ENCODE measurements at regions not wholly inside any gene's neighbourhood (a gene's known extent, or its start where the extent isn't known, plus 50 kb on each side); places are given as distances from the start of the nearest gene placed in this dataset.

- TF ChIP-seq EZH2 (IDR thresholded peaks at IDR 0.05; ENCODE audit: borderline replicate concordance, insufficient read depth, low read length, poor library complexity, severe bottlenecking) (no peak), CTCF (IDR thresholded peaks at IDR 0.05; ENCODE audit: poor library complexity, severe bottlenecking) (no peak), POLR2AphosphoS5 (IDR thresholded peaks at IDR 0.05) (peak; percentile 19), RAD21 (conservative IDR thresholded peaks at IDR 0.05) (no peak), SMC3 (conservative IDR thresholded peaks at IDR 0.05; ENCODE audit: poor library complexity) (no peak), TAF1 (IDR thresholded peaks at IDR 0.05; ENCODE audit: low read depth) (no peak), REST (IDR thresholded peaks at IDR 0.05; ENCODE audit: borderline replicate concordance) (no peak)
These were observed 1069.1 kb upstream of the ALCAM start for GRCh38 chr3:104297617-104298016.
